ENCODE measurements at regions not wholly inside any gene's neighbourhood (a gene's known extent, or its start where the extent isn't known, plus 50 kb on each side); places are given as distances from the start of the nearest gene placed in this dataset.
"Not testable (repeated sequence)": the region's sequence is repeated elsewhere in the genome, so short reads cannot be mapped to it uniquely, and the experiment has no call there.

DNA sequence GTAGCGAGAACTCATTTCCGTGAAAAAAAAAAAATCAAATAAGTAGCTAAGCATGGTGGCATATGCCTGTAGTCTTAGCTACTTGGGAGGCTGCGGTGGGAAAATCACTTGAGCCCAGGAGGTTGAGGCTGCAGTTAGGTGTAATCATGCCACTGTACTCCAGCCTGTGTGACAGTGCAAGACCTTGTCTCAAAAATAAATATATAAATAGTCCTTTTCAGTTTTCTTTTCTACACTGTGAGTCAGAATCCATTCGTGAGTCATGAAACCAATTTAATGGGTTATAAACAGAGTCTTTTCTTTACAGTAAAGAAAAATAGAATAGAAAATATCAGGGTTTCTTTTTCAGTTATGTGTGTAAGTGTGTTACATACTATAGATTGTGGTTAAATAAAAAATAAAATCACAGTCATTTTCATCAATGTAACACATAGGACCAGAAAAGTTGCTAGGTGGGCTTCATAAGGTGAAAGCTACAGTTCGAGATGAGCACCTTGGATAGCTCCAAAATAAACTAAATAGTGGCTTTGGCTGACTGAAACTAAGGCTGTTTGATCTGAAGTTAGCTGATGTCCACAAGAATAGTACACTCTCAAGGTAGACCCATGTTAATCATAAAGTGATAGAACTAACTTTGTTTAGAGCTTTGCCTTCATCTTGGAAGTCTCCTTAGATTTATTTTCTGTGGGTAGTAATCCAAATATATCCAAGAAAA, 781.1 kb downstream of the GATA3 start:
- DNase-seq = no peak

- no peak for DNase-seq
These were observed 785.9 kb downstream of the GATA3 start for GRCh38 chr10:8840356-8840755.

DNA sequence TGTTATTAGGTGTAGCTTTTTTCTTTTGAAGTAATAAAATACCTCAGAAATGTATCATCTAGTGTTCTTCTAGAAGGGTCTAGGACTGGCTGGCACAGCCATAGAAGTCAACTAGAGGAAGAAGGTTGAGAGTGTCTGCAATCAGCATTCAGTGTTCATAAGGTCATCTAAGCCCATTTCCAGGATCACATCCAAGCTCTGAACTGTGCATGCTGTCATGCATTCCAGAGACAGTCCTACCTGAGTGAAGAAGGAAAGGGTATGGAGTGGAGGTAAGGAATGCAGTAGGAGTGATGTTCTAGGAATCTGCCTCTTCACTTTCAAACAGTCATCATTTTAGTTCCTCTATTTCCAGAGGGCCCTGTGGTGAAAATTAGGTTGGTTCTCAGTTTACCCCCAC, 789.7 kb downstream of the GATA3 start:
- DNase-seq = no peak

GRCh38 chr10:8852546-8852945, 798.1 kb downstream of the GATA3 start:
- no peak for DNase-seq

DNA sequence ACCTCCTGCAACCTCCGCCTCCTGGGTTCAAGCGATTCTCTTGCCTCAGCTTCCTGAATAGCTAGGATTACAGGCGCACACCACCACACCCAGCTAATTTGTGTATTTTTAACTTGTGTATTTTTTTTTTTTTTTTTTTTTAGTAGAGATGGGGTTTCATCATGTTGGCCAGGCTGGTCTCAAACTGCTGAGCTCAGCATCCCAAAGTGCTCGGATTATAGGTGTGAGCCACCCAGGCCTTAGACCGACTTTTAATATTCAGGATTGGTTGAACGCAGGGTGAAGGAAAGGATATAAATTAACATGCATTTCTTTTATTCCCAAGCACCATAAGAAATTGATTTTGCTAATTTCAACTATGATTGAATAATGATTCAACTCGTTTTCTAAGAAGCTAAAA, 798.6 kb downstream of the GATA3 start:
- no peak for DNase-seq

GRCh38 chr10:8868924-8869323, 814.4 kb downstream of the GATA3 start:
- DNase-seq = not testable (repeated sequence)

DNA sequence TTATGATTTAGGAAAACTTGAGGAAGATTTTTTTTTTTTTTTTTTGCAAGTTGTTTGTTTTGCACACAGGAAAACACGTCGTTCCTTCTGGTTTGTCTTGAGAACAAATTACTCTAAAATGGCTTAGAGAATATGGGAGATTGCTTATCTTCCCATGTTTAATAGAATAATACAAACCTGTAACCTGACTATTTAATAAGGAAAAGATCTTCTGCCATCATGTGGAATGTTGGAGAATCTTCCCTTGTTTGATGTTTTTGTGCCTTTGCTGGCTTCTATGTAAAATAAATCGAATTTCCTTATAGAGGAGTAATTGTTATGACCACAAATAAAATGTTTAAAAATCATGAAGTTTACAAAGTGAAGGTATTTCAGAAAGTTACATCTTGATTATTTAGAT, 818.8 kb downstream of the GATA3 start:
- DNase-seq = no peak

GRCh38 chr10:8874268-8874667, 819.8 kb downstream of the GATA3 start:
- no peak for DNase-seq

- no peak for DNase-seq
These were observed 820.5 kb downstream of the GATA3 start for GRCh38 chr10:8874972-8875371.

GRCh38 chr10:8876171-8876570, 821.7 kb downstream of the GATA3 start:
- no peak for DNase-seq

GRCh38 chr10:8889538-8889937, 835.0 kb downstream of the GATA3 start:
- no peak for DNase-seq

DNA sequence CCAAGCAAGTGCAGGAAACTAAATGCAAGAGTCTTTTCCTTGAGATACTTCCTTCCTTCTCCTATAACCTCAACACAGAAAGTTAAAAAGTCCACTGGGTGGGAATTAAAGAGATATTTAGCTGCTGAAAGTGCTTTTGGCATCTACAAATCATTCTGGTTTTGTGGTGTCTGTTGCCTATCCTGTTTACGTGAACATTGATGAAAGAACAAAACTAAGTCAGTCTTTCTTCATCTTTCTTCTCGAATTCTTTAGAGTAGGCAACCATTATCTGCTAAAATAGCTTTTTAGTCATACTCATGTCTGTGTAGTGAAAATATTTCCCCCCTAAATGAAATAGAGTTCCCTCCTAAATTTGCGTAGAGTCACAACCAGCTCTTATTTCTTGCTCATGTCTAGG, 838.6 kb downstream of the GATA3 start:
- DNase-seq = no peak

- no peak for DNase-seq
These were observed 839.7 kb downstream of the GATA3 start for GRCh38 chr10:8894148-8894547.

DNA sequence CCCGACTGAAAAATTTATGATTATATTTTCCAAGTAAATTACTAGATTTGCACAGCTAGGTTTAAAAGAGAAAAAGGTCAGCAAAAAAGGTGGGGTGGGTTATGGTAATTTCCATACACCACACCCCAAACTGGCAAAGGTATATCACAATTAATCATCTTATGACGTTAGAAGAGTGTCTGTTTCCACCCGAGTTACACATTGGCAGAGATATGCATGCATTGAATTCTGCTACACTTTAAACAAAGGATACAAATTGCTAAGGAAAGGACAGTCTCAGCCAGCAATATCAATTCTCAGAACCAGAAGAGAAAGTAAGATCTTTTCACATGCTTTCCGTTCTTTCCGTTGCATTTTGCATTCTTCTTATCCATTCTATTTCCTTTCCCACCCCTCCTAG, 843.3 kb downstream of the GATA3 start:
- no peak for DNase-seq

DNA sequence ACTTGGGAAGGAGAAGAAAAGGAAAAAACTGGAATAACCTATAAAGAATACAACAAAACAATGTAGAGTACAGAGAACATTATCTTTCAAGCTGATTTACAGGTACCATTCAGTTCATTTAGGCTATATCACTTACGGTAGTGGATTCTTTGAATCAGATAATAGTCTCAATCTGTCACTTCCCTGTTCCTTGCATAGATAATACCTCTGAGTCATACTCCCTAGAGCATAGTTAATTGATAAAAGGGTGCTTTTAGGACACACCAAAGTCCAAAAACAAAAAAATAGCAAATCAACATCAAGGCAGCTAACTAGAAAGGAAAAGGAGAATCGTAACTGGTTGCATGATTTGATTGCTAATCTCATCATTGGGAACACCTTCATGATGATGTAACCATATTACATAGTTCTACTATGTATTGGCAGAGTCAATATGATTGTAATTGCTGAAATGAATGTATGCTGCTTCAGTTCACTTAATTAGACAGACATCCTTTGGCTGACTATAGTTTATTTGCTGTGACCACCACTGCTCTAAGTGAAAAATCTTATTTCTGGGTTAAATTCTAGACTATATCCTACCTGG, 844.4 kb downstream of the GATA3 start:
- DNase-seq = no peak

DNA sequence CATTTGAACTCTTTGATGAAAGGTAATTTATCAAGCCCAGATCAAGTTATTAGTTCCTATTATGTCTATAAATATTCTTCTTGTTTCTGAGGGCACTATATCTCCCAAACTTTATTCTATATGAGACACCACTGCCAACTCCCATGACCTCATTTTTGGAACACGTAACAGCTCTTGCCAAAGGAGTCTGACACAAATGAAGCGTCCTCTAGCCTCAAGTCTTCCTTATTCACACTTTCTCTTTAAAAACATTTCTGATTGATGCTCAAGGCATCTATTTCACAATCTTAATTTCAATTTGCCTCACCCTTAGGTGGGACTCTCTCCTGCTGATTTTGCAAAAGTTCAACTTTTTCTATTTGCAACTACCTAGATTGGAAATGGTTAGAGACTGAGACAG, 848.4 kb downstream of the GATA3 start:
- DNase-seq = no peak

GRCh38 chr10:8908013-8908412, 853.5 kb downstream of the GATA3 start:
- DNase-seq = no peak

GRCh38 chr10:8910314-8910713, 855.8 kb downstream of the GATA3 start:
- no peak for DNase-seq

DNA sequence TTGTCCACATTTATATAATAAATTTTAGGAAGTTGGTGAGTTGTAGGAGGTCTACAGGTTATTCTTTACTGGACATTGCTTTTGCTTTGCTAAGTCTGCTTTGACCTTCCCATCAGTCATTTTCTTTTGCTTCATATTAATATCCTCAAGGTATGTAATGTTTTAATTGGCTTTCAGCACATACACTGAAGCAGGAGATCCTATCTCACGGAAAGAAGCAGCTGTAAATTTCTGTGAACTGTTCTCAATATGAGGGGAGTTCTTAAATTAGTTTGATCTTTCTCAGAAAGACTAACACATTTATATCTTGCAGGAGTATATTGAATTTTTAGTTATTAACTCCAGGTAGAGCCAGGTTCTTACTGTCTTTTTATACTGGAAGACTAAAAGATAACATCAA, 856.5 kb downstream of the GATA3 start:
- no peak for DNase-seq

- DNase-seq = no peak
These were observed 857.6 kb downstream of the GATA3 start for GRCh38 chr10:8912108-8912507.

DNA sequence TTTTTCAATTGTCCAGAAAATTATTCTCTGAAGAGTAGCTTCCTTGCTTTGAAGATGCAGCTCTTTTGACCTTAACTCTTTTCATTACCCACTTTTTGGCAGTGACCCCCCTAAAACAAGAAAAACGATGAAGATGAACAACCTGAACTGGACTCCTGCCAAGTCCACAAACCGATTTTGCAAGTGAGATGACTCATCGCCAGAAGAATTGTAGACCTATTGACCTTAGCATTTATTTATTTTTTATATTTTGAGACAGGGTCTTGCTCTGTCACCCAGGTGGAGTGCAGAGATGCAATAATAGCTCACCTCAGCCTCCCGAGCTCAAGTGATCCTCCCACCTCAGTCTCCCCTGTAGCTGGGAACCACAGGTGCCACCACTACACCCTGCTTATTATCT, 859.2 kb downstream of the GATA3 start:
- no peak for DNase-seq

GRCh38 chr10:8919280-8919679, 864.8 kb downstream of the GATA3 start:
- no peak for DNase-seq

GRCh38 chr10:8921568-8921967, 867.1 kb downstream of the GATA3 start:
- DNase-seq = no peak

GRCh38 chr10:8923096-8923495, 868.6 kb downstream of the GATA3 start:
- DNase-seq = no peak

GRCh38 chr10:8927705-8928104, 873.2 kb downstream of the GATA3 start:
- no peak for DNase-seq
